CD14-positive monocyte (primary cell): ENCODE measurements at regions not wholly inside any gene's neighbourhood (a gene's known extent, or its start where the extent isn't known, plus 50 kb on each side); places are given as distances from the start of the nearest gene placed in this dataset.

Source experiments
- DNase-seq, 3 donors: peaks; one replicate each; pipeline ENCODE4 v3.0.0-alpha.2; 2011 to 2022
- H2AFZ ChIP-seq: 2 replicates; pipeline ENCODE4 v1.6.0; 2012; ENCODE audit warnings: mild to moderate bottlenecking, low read depth, low read length, inconsistent platforms; ENCODE audit not compliant: insufficient read depth, poor library complexity, severe bottlenecking
- H3K27ac ChIP-seq, 2 donors: 1 replicate in 1 of 2; 2 replicates in 1 of 2; pipeline ENCODE4 v1.5.1; 2012 to 2013; ENCODE audit warnings: low read length in 2 of 2, control low read depth in 1 of 2, inconsistent platforms in 1 of 2, low read depth in 1 of 2, mild to moderate bottlenecking in 1 of 2
- H3K27me3 ChIP-seq, 2 donors: one replicate each; pipeline versions ENCODE4 v1.6.0 to v1.6.1; 2011 to 2013; ENCODE audit warnings: low read length in 2 of 2; ENCODE audit not compliant: control insufficient read depth in 2 of 2, insufficient read depth in 2 of 2
- H3K36me3 ChIP-seq, 2 donors: replicated peaks in 1 of 2; 1 replicate in 1 of 2; 2 replicates in 1 of 2; pipeline versions ENCODE4 v1.5.1 to v1.6.1; 2012 to 2013; ENCODE audit warnings: low read length in 2 of 2, control low read depth in 1 of 2, inconsistent platforms in 1 of 2, mild to moderate bottlenecking in 1 of 2; ENCODE audit not compliant: insufficient read depth in 2 of 2, control insufficient read depth in 1 of 2
- H3K4me1 ChIP-seq, 2 donors: 1 replicate in 1 of 2; 2 replicates in 1 of 2; pipeline versions ENCODE4 v1.5.1 to v1.6.1; 2012 to 2013; ENCODE audit warnings: low read length in 2 of 2, control low read depth in 1 of 2, inconsistent platforms in 1 of 2, mild to moderate bottlenecking in 1 of 2, moderate library complexity in 1 of 2; ENCODE audit not compliant: insufficient read depth in 2 of 2, control insufficient read depth in 1 of 2
- H3K4me2 ChIP-seq: replicated peaks from 2 replicates; pipeline ENCODE3; 2012; ENCODE audit warnings: low read length, moderate library complexity, mild to moderate bottlenecking; ENCODE audit not compliant: poor library complexity, severe bottlenecking; ENCODE audit errors: extremely low read depth
- H3K4me3 ChIP-seq, 3 experiments: fragments of 200-600 bp in 1 of 3; sonication (generic) in 1 of 3; replicated peaks in 1 of 3; 1 replicate in 2 of 3; 2 replicates in 1 of 3; pipeline ENCODE4 v1.5.1; 2011 to 2013; ENCODE audit warnings: low read length in 3 of 3, mild to moderate bottlenecking in 3 of 3, control low read depth in 2 of 3, low read depth in 2 of 3, inconsistent platforms in 1 of 3, moderate library complexity in 1 of 3
- H3K79me2 ChIP-seq: 2 replicates; pipeline ENCODE4 v1.6.0; 2012; ENCODE audit warnings: mild to moderate bottlenecking, control low read depth, inconsistent platforms, low read length, moderate library complexity; ENCODE audit not compliant: insufficient read depth
- H3K9ac ChIP-seq: 2 replicates; pipeline ENCODE4 v1.6.0; 2017; ENCODE audit warnings: low read length, mild to moderate bottlenecking; ENCODE audit not compliant: insufficient read depth, poor library complexity, severe bottlenecking
- H3K9me3 ChIP-seq, 2 donors: replicated peaks in 1 of 2; 1 replicate in 1 of 2; 2 replicates in 1 of 2; pipeline versions ENCODE4 v1.5.1 to v1.6.1; 2012 to 2013; ENCODE audit warnings: low read length in 2 of 2, control low read depth in 1 of 2; ENCODE audit not compliant: control insufficient read depth in 1 of 2, insufficient read depth in 1 of 2
- H4K20me1 ChIP-seq: 2 replicates; pipeline ENCODE4 v1.6.0; 2012; ENCODE audit warnings: mild to moderate bottlenecking, low read length, control low read depth, moderate library complexity; ENCODE audit not compliant: insufficient read depth
- H3K27ac Mint-ChIP-seq, 7 donors: one replicate each; pipeline ENCODE4 v1.8.0; 2020; ENCODE audit warnings: mild to moderate bottlenecking in 7 of 7, mixed read lengths in 7 of 7, moderate library complexity in 6 of 7, inconsistent platforms in 2 of 7
- H3K27me3 Mint-ChIP-seq, 3 donors: one replicate each; pipeline ENCODE4 v1.8.0; 2021 to 2022; ENCODE audit warnings: low read depth in 3 of 3, mild to moderate bottlenecking in 3 of 3, mixed read lengths in 3 of 3, moderate library complexity in 3 of 3, inconsistent platforms in 1 of 3
- H3K36me3 Mint-ChIP-seq, 2 donors: one replicate each; pipeline ENCODE4 v1.8.0; 2020; ENCODE audit warnings: mixed read lengths in 2 of 2, inconsistent platforms in 1 of 2, mild to moderate bottlenecking in 1 of 2
- H3K4me1 Mint-ChIP-seq: one replicate; pipeline ENCODE4 v1.8.0; 2020; ENCODE audit warnings: mild to moderate bottlenecking, mixed read lengths
- H3K4me3 Mint-ChIP-seq, 2 donors: one replicate each; pipeline ENCODE4 v1.8.0; 2020; ENCODE audit warnings: mild to moderate bottlenecking in 2 of 2, mixed read lengths in 2 of 2, moderate library complexity in 1 of 2
- H3K9me3 Mint-ChIP-seq, 7 donors: one replicate each; pipeline ENCODE4 v1.8.0; 2020 to 2022; ENCODE audit warnings: mixed read lengths in 7 of 7, mild to moderate bottlenecking in 6 of 7, moderate library complexity in 6 of 7, inconsistent platforms in 2 of 7
- CTCF ChIP-seq: fragments of 200-600 bp; IDR thresholded peaks from one replicate; pipeline ENCODE4 v1.8.0; 2022; ENCODE audit warnings: antibody characterized with exemption, mild to moderate bottlenecking
- WGBS: methylation state at CpG from one replicate; pipeline ENCODE4 v1.1.5; 2013; ENCODE audit warnings: missing lambda C conversion rate; ENCODE audit not compliant: insufficient coverage; 5-methylcytosine and 5-hydroxymethylcytosine counted together
- intact Hi-C, 2 donors: fragments of 100-400 bp; cut with micrococcal nuclease; formaldehyde crosslinking; loops; one replicate each; pipeline versions ENCODE4 v1.15.0 to v1.15.1; 2023

GRCh38 chr2:19592197-19592596 lies 233.8 kb upstream of the OSR1 start:
- Histone ChIP-seq H3K4me2 (no peak overlapping the region), H3K9me3 (no peaks in the 10 kb centered on the region), H3K4me3 (no peak overlapping the region), H2AFZ (no peak overlapping the region), H3K9ac (no peak overlapping the region), H3K4me1 (no peaks in the 10 kb centered on the region), H3K27ac (no peak overlapping the region), H4K20me1 (no peaks in the 10 kb centered on the region), H3K79me2 (no peaks in the 10 kb centered on the region), H3K36me3 (no peaks in the 10 kb centered on the region), H3K27me3 (no peaks in the 10 kb centered on the region)
- Mint-ChIP-seq H3K27me3 (no peaks in the 10 kb centered on the region), H3K4me3 (no peak overlapping the region), H3K27ac (no peak overlapping the region), H3K36me3 (no peaks in the 10 kb centered on the region), H3K4me1 (no peaks in the 10 kb centered on the region), H3K9me3 (peaks cover 0 to 3% (median 0%) of the 10 kb centered on the region in 7 donors)
- TF ChIP-seq CTCF: no peak
- DNase-seq: no peak
- intact Hi-C loops: no loop called here

GRCh38 chr2:19589791-19590190 lies 231.4 kb upstream of the OSR1 start:
- no peaks in the 10 kb centered on the region for H3K79me2 ChIP-seq
- no peaks in the 10 kb centered on the region for H4K20me1 ChIP-seq
- H3K4me2 ChIP-seq: no peak overlapping the region
- H3K4me3 ChIP-seq: no peak overlapping the region
- H3K27ac ChIP-seq: no peak overlapping the region
- no peaks in the 10 kb centered on the region for H3K4me1 Mint-ChIP-seq
- H3K9me3 Mint-ChIP-seq: peaks cover 0 to 12% (median 3%) of the 10 kb centered on the region in 7 donors
- no peaks in the 10 kb centered on the region for H3K27me3 ChIP-seq
- H3K4me1 ChIP-seq: no peaks in the 10 kb centered on the region
- TF ChIP-seq CTCF: no peak
- DNase-seq: no peak
- no peak overlapping the region for H3K27ac Mint-ChIP-seq
- H3K9ac ChIP-seq: no peak overlapping the region
- no peak overlapping the region for H2AFZ ChIP-seq
- H3K4me3 Mint-ChIP-seq: no peak overlapping the region
- no peaks in the 10 kb centered on the region for H3K9me3 ChIP-seq
- H3K36me3 ChIP-seq: no peaks in the 10 kb centered on the region
- intact Hi-C loops: no loop called here
- WGBS: no CpG with 5 or more reads among the region's 4 CpGs
- H3K36me3 Mint-ChIP-seq: no peaks in the 10 kb centered on the region
- no peaks in the 10 kb centered on the region for H3K27me3 Mint-ChIP-seq
